Keratinocyte (primary cell): ENCODE measurements at regions not wholly inside any gene's neighbourhood (a gene's known extent, or its start where the extent isn't known, plus 50 kb on each side); places are given as distances from the start of the nearest gene placed in this dataset.

Experiments used
- EZH2 ChIP-seq: IDR thresholded peaks from one replicate; pipeline ENCODE4 v1.6.1; 2012; ENCODE audit warnings: inconsistent platforms, mild to moderate bottlenecking, low read length, moderate library complexity
- TF ChIP-seq, protein P1 (sequence below), 3 experiments: IDR thresholded peaks in 1 of 3; conservative IDR thresholded peaks in 1 of 3; optimal IDR thresholded peaks in 1 of 3; 2 replicates in 2 of 3; 3 replicates in 1 of 3; pipeline versions ENCODE3 to v1.5.1; 2011; ENCODE audit warnings: low read length in 3 of 3, mild to moderate bottlenecking in 3 of 3, moderate library complexity in 2 of 3, control low read depth in 1 of 3, inconsistent platforms in 1 of 3; ENCODE audit not compliant: insufficient read depth in 2 of 3; ENCODE audit errors: extremely low read depth in 1 of 3

DNA sequence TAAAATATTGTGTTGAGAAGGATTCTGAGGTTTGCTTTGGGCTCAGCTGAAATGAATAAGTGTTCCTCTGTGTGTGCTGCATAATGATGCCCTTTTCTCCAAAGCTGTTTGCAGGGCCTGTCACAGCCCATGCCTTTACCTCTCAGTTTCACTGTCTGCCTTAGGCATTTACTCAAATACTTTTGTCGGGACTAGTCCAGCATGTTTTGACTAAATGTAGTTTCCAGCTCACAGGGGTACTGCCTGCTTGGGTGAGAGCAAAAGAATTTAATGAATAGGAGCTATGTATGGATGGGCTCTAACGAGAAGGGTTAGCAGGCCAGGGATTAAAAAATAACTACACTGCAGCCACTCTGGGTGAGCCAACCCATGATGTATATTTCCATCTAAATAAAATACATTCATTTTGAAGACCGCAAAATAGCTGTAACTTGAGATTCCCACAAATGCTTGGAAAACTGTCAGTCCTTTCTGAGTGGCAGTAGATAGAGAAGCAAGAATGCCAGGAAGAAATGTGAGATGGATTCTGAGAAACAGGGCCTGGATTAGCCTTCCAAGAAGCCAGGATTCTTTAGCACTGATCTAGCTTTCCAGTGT, 549.2 kb upstream of the TBL1XR1 start:
- TF ChIP-seq, protein P1, sequence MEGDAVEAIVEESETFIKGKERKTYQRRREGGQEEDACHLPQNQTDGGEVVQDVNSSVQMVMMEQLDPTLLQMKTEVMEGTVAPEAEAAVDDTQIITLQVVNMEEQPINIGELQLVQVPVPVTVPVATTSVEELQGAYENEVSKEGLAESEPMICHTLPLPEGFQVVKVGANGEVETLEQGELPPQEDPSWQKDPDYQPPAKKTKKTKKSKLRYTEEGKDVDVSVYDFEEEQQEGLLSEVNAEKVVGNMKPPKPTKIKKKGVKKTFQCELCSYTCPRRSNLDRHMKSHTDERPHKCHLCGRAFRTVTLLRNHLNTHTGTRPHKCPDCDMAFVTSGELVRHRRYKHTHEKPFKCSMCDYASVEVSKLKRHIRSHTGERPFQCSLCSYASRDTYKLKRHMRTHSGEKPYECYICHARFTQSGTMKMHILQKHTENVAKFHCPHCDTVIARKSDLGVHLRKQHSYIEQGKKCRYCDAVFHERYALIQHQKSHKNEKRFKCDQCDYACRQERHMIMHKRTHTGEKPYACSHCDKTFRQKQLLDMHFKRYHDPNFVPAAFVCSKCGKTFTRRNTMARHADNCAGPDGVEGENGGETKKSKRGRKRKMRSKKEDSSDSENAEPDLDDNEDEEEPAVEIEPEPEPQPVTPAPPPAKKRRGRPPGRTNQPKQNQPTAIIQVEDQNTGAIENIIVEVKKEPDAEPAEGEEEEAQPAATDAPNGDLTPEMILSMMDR (optimal IDR thresholded peaks at IDR 0.05 in 1 of 3, IDR thresholded peaks at IDR 0.05 in 1 of 3, conservative IDR thresholded peaks at IDR 0.05 in 1 of 3; ENCODE audit: extremely low read depth in 1 of 3, insufficient read depth in 2 of 3, low read length in 3 of 3), result no peak
- TF ChIP-seq EZH2, result no peak
